IMR-90 (cell line): ENCODE measurements at regions not wholly inside any gene's neighbourhood (a gene's known extent, or its start where the extent isn't known, plus 50 kb on each side); places are given as distances from the start of the nearest gene placed in this dataset.

Experiments used
- ATAC-seq: fragments of 200-7000 bp; cut with Tn5 transposase; 2 replicates; pipeline ENCODE4 v1.9.1; 2020; ENCODE audit warnings: low read depth, mild to moderate bottlenecking, moderate library complexity
- BruUV-seq: library from RNA; stranded (reverse); fragments of 400-500 nt; replicated peaks from 2 replicates; lab custom pipeline; 2021; lab: Mats Ljungman, UMichigan
- CTCF ChIA-PET: fragments of 300-600 bp; formaldehyde crosslinking; extraction: SDS; loops from one replicate; lab custom pipeline; 2021; ENCODE audit warnings: antibody characterized with exemption; lab: Yijun Ruan, JAX
- POLR2A ChIA-PET: fragments of 300-600 bp; sonication (Branson Sonifier 250); formaldehyde crosslinking; loops from one replicate; lab custom pipeline; 2022; ENCODE audit warnings: antibody characterized with exemption; ENCODE audit not compliant: unreplicated experiment; lab: Charles Lee
- DNase-seq: peaks from one replicate; pipeline ENCODE4 v3.0.0; 2013
- H2AFZ ChIP-seq: replicated peaks from 2 replicates; pipeline ENCODE3; 2013; ENCODE audit warnings: low read length, mild to moderate bottlenecking; ENCODE audit not compliant: poor library complexity
- H2AK5ac ChIP-seq: 2 replicates; pipeline ENCODE4 v1.6.1; 2013; ENCODE audit warnings: low read depth, low read length, inconsistent platforms
- H2AK9ac ChIP-seq: replicated peaks from 2 replicates; pipeline ENCODE3; 2013; ENCODE audit warnings: mild to moderate bottlenecking, low read depth, low read length, moderate library complexity; ENCODE audit not compliant: poor library complexity
- H2BK120ac ChIP-seq: 2 replicates; pipeline ENCODE4 v1.6.1; 2013; ENCODE audit warnings: low read depth, low read length, inconsistent platforms
- H2BK15ac ChIP-seq: 3 replicates; pipeline ENCODE4 v1.6.1; 2013; ENCODE audit warnings: low read depth, low read length, inconsistent platforms
- H2BK20ac ChIP-seq: 2 replicates; pipeline ENCODE4 v1.6.1; 2013; ENCODE audit warnings: low read depth, mild to moderate bottlenecking, inconsistent platforms, low read length, moderate library complexity
- H2BK5ac ChIP-seq: 2 replicates; pipeline ENCODE4 v1.6.1; 2013; ENCODE audit warnings: mild to moderate bottlenecking, low read depth, low read length, inconsistent platforms; ENCODE audit not compliant: poor library complexity, severe bottlenecking
- H3K14ac ChIP-seq: replicated peaks from 2 replicates; pipeline ENCODE4 v1.6.1; 2013; ENCODE audit warnings: low read depth, low read length, inconsistent platforms
- H3K18ac ChIP-seq: 2 replicates; pipeline ENCODE4 v1.6.1; 2013; ENCODE audit warnings: low read depth, low read length, control low read depth
- H3K23ac ChIP-seq: 2 replicates; pipeline ENCODE4 v1.6.1; 2013; ENCODE audit warnings: low read depth, low read length, inconsistent platforms
- H3K27ac ChIP-seq: 2 replicates; pipeline ENCODE4 v1.5.1; 2013; ENCODE audit warnings: mild to moderate bottlenecking, control low read depth, low read length; ENCODE audit not compliant: insufficient read depth
- H3K27me3 ChIP-seq: 2 replicates; pipeline ENCODE4 v1.6.1; 2013; ENCODE audit warnings: low read length; ENCODE audit not compliant: control insufficient read depth, insufficient read depth
- H3K36me3 ChIP-seq: 2 replicates; pipeline ENCODE4 v1.6.1; 2013; ENCODE audit warnings: low read length, mixed read lengths; ENCODE audit not compliant: control insufficient read depth, insufficient read depth
- H3K4ac ChIP-seq: 2 replicates; pipeline ENCODE4 v1.6.1; 2013; ENCODE audit warnings: low read depth, low read length, inconsistent platforms
- H3K4me1 ChIP-seq: 2 replicates; pipeline ENCODE4 v1.6.1; 2013; ENCODE audit warnings: low read length, mixed read lengths; ENCODE audit not compliant: control insufficient read depth, insufficient read depth
- H3K4me2 ChIP-seq: 2 replicates; pipeline ENCODE4 v1.6.1; 2013; ENCODE audit warnings: low read depth, mild to moderate bottlenecking, control low read depth, low read length, moderate library complexity
- H3K4me3 ChIP-seq: 2 replicates; pipeline ENCODE4 v1.5.1; 2013; ENCODE audit warnings: low read depth, mild to moderate bottlenecking, control low read depth, low read length, moderate library complexity; ENCODE audit not compliant: insufficient read depth
- H3K56ac ChIP-seq: 2 replicates; pipeline ENCODE4 v1.6.1; 2013; ENCODE audit warnings: low read length, inconsistent platforms; ENCODE audit not compliant: insufficient read depth; ENCODE audit errors: extremely low read depth
- H3K79me1 ChIP-seq, 2 experiments: 2 replicates each; pipeline ENCODE4 v1.6.1; 2013; ENCODE audit warnings: low read length in 2 of 2, inconsistent platforms in 1 of 2, low read depth in 1 of 2
- H3K9ac ChIP-seq: 2 replicates; pipeline ENCODE4 v1.6.1; 2013; ENCODE audit warnings: low read depth, low read length, control low read depth
- H3K9me1 ChIP-seq: 2 replicates; pipeline ENCODE4 v1.6.1; 2013; ENCODE audit warnings: low read length, inconsistent platforms; ENCODE audit not compliant: insufficient read depth
- H3K9me3 ChIP-seq: 2 replicates; pipeline ENCODE4 v1.6.1; 2013; ENCODE audit warnings: low read length; ENCODE audit not compliant: control insufficient read depth, insufficient read depth
- H4K20me1 ChIP-seq: 2 replicates; pipeline ENCODE4 v1.6.1; 2013; ENCODE audit warnings: low read length, inconsistent platforms; ENCODE audit not compliant: insufficient read depth
- H4K5ac ChIP-seq: 2 replicates; pipeline ENCODE4 v1.6.1; 2013; ENCODE audit warnings: mild to moderate bottlenecking, low read depth, low read length, control low read depth
- H4K8ac ChIP-seq, 2 experiments: 2 replicates each; pipeline ENCODE4 v1.6.1; 2013; ENCODE audit warnings: low read depth in 2 of 2, low read length in 2 of 2, control low read depth in 1 of 2, inconsistent platforms in 1 of 2
- H4K91ac ChIP-seq: 2 replicates; pipeline ENCODE4 v1.6.1; 2013; ENCODE audit warnings: low read depth, low read length, inconsistent platforms; ENCODE audit not compliant: insufficient read depth
- FOS ChIP-seq: fragments of 150-350 bp; IDR thresholded peaks from 2 replicates; pipeline ENCODE4 v1.6.1; 2016; ENCODE audit warnings: low read depth, low read length
- MXI1 ChIP-seq: IDR thresholded peaks from 2 replicates; pipeline ENCODE4 v1.6.1; 2012; ENCODE audit warnings: low read depth, mild to moderate bottlenecking, low read length, moderate library complexity, borderline replicate concordance
- RFX5 ChIP-seq: IDR thresholded peaks from 2 replicates; pipeline ENCODE4 v1.8.0; 2012; ENCODE audit warnings: low read depth, mild to moderate bottlenecking, low read length, moderate library complexity
- WGBS, 2 experiments: methylation state at CpG; one replicate each; pipeline versions ENCODE4 v1.1.5 to v1.1.7; 2013; ENCODE audit warnings: missing lambda C conversion rate in 2 of 2; ENCODE audit not compliant: insufficient read length in 1 of 2; ENCODE audit errors: extremely low coverage in 2 of 2; 5-methylcytosine and 5-hydroxymethylcytosine counted together
- dilution Hi-C: fragments of 300-500 bp; cut with HindIII; formaldehyde crosslinking; loops from one replicate; pipeline ENCODE4 v1.14.3; 2018; ENCODE audit warnings: low sequenced_read_pairs; ENCODE audit not compliant: unreplicated experiment
- in situ Hi-C: fragments of 300-500 bp; cut with MboI; formaldehyde crosslinking; loops from 3 replicates; pipeline ENCODE4 v1.14.3; 2019; ENCODE audit warnings: low sequenced_read_pairs, inconsistent platforms, mixed read lengths
- intact Hi-C: fragments of 100-400 bp; cut with micrococcal nuclease; formaldehyde crosslinking; loops from 2 replicates; pipeline ENCODE4 v1.10.0; 2022

DNA sequence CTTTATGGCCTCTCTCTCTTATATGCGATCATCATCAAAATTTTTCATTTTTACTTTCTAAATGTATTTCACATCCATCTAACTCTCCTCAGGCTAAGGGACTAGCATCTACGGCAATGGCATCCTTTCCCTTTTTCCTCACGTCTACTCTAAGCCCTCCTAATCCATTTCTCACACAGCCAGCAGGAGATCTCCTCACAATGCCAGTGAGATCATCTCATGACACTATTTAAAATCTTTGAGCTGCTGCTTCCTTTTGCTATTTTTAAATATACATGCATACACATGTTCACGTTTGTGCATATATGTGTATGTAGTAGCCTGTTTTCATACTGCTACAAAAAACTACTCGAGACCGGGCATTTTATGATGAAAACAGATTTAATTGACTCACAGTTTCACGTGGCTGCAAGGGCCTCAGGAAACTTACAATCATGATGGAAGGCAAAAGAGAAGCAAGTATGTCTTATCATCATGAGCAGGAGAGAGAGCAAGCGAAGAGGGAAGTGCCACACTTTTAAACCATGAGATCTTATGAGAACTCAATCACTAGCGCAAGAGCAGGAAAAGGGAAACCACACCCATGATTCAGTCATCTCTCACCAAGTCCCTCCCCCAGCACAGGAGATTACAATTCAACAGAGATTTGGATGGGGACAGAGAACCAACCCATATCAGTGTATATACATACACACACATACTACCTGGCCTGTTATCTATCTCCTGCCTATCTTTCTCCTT is 599.2 kb upstream of the ROBO1 start:
- Histone ChIP-seq H3K4me1 (no peaks in the 10 kb centered on the region), H3K4ac (no peak overlapping the region), H3K18ac (no peak overlapping the region), H3K9ac (no peak overlapping the region), H3K23ac (no peak overlapping the region), H3K14ac (no peak overlapping the region), H4K20me1 (no peaks in the 10 kb centered on the region), H3K4me3 (no peak overlapping the region), H3K36me3 (no peaks in the 10 kb centered on the region), H4K5ac (no peak overlapping the region), H4K91ac (no peak overlapping the region), H3K9me3 (no peaks in the 10 kb centered on the region; the same call in 1 of the 2 replicates), H2AK9ac (no peak overlapping the region), H2AK5ac (no peak overlapping the region), H3K9me1 (no peaks in the 10 kb centered on the region), H2BK15ac (no peak overlapping the region), H3K27ac (no peak overlapping the region), H2AFZ (no peak overlapping the region), H4K8ac (no peak overlapping the region), H2BK20ac (no peak overlapping the region), H2BK5ac (no peak overlapping the region), H3K4me2 (no peak overlapping the region), H3K27me3 (no peaks in the 10 kb centered on the region), H3K56ac (no peak overlapping the region), H3K79me1 (no peaks in the 10 kb centered on the region), H2BK120ac (no peak overlapping the region)
- ChIA-PET CTCF (no interaction called here), POLR2A (no interaction called here)
- no peak for ATAC-seq
- WGBS, 2 experiments, result 80% methylated on average over 1 of the region's 9 CpGs; no CpG with 5 or more reads in 1 of the 2 experiments
- no peak for TF ChIP-seq FOS
- TF ChIP-seq RFX5, result no peak
- no peak for TF ChIP-seq MXI1
- BruUV-seq, result no TSS peak
- dilution Hi-C loops (no loop called here), intact Hi-C loops (no loop called here), in situ Hi-C loops (no loop called here)
- DNase-seq, result no peak
